Ishikawa (cell line): ENCODE measurements at regions not wholly inside any gene's neighbourhood (a gene's known extent, or its start where the extent isn't known, plus 50 kb on each side); places are given as distances from the start of the nearest gene placed in this dataset.

Source experiments
- CREB1 ChIP-seq: IDR thresholded peaks from 2 replicates; pipeline ENCODE4 v1.6.1; 2012; ENCODE audit warnings: low read depth
- EP300 ChIP-seq: IDR thresholded peaks from 2 replicates; pipeline ENCODE4 v1.6.1; 2012; ENCODE audit warnings: borderline replicate concordance
- FOXM1 ChIP-seq: IDR thresholded peaks from 2 replicates; pipeline ENCODE4 v1.6.1; 2012; ENCODE audit warnings: low read depth, borderline replicate concordance
- TAF1 ChIP-seq: IDR thresholded peaks from 2 replicates; pipeline ENCODE4 v1.6.1; 2012; ENCODE audit warnings: low read depth, mild to moderate bottlenecking
- TCF12 ChIP-seq: IDR thresholded peaks from 2 replicates; pipeline ENCODE4 v1.6.1; 2012; ENCODE audit warnings: low read depth
- TF ChIP-seq, protein P1 (sequence below): IDR thresholded peaks from 2 replicates; pipeline ENCODE4 v1.6.1; 2012; ENCODE audit warnings: low read depth, mild to moderate bottlenecking

DNA sequence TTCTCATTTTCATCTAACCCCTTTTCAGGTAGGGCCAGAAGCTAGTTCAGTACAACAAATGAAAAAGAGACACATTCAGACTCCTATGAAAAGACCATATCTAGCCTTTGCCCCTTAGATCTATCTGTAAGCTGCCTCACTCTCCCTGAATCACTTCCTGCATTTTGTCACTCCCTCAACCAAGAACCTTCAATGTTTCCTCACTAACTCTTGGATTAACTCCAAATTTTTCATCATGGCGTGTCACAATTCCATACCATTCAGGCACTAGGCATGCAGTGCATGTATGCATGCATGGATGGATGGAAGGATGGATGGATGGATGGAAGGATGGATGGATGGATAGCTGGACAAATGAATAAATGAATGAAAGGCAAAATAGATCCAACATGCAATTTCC is 356.9 kb downstream of the TNS1 start:
- TF ChIP-seq TAF1 (no peak), FOXM1 (no peak), CREB1 (no peak), EP300 (no peak), TCF12 (no peak)
- TF ChIP-seq, protein P1, sequence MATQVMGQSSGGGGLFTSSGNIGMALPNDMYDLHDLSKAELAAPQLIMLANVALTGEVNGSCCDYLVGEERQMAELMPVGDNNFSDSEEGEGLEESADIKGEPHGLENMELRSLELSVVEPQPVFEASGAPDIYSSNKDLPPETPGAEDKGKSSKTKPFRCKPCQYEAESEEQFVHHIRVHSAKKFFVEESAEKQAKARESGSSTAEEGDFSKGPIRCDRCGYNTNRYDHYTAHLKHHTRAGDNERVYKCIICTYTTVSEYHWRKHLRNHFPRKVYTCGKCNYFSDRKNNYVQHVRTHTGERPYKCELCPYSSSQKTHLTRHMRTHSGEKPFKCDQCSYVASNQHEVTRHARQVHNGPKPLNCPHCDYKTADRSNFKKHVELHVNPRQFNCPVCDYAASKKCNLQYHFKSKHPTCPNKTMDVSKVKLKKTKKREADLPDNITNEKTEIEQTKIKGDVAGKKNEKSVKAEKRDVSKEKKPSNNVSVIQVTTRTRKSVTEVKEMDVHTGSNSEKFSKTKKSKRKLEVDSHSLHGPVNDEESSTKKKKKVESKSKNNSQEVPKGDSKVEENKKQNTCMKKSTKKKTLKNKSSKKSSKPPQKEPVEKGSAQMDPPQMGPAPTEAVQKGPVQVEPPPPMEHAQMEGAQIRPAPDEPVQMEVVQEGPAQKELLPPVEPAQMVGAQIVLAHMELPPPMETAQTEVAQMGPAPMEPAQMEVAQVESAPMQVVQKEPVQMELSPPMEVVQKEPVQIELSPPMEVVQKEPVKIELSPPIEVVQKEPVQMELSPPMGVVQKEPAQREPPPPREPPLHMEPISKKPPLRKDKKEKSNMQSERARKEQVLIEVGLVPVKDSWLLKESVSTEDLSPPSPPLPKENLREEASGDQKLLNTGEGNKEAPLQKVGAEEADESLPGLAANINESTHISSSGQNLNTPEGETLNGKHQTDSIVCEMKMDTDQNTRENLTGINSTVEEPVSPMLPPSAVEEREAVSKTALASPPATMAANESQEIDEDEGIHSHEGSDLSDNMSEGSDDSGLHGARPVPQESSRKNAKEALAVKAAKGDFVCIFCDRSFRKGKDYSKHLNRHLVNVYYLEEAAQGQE = no peak
